Cardiac fibroblast (primary cell): ENCODE measurements at regions not wholly inside any gene's neighbourhood (a gene's known extent, or its start where the extent isn't known, plus 50 kb on each side); places are given as distances from the start of the nearest gene placed in this dataset.
A peak's percentile ranks its signal among the peaks of the same experiment; 100 is the strongest.
"Not testable (repeated sequence)": the region's sequence is repeated elsewhere in the genome, so short reads cannot be mapped to it uniquely, and the experiment has no call there.

Experiments used
- DNase-seq, 2 donors: peaks; one replicate each; pipeline versions ENCODE4 v3.0.0 to v3.0.0-alpha.2; 2010; ENCODE audit warnings: low read depth in 2 of 2
- H3K4me3 ChIP-seq, 2 donors: replicated peaks in 1 of 2; 1 replicate in 1 of 2; 2 replicates in 1 of 2; pipeline ENCODE4 v1.5.1; 2011; ENCODE audit warnings: low read depth in 2 of 2, low read length in 2 of 2, mild to moderate bottlenecking in 2 of 2, moderate library complexity in 1 of 2
- CTCF ChIP-seq: IDR thresholded peaks from one replicate; pipeline ENCODE4 v1.5.1; 2011; ENCODE audit warnings: low read depth, mild to moderate bottlenecking, low read length, inconsistent platforms

GRCh38 chr2:18959200-18959599 lies 369.8 kb upstream of the NT5C1B start:
- TF ChIP-seq CTCF: no peak
- DNase-seq: no peak
- no peak overlapping the region for H3K4me3 ChIP-seq

- DNase-seq: no peak
- no peak for TF ChIP-seq CTCF
- no peak overlapping the region for H3K4me3 ChIP-seq
These were observed 368.5 kb upstream of the NT5C1B start for GRCh38 chr2:18957909-18958308.

- no peak for TF ChIP-seq CTCF
- peak; percentile 75 to 89 for DNase-seq
- no peak overlapping the region for H3K4me3 ChIP-seq
These were observed 361.0 kb upstream of the NT5C1B start for GRCh38 chr2:18950361-18950851.

GRCh38 chr2:18949871-18950270 lies 360.5 kb upstream of the NT5C1B start:
- TF ChIP-seq CTCF: no peak
- no peak overlapping the region for H3K4me3 ChIP-seq
- DNase-seq: no peak

- no peak for DNase-seq
- no peak for TF ChIP-seq CTCF
These were observed 350.8 kb upstream of the NT5C1B start for GRCh38 chr2:18940184-18940583.

GRCh38 chr2:18939740-18940139 lies 350.4 kb upstream of the NT5C1B start:
- H3K4me3 ChIP-seq, DNase-seq: not testable (repeated sequence)

More at GRCh38 chr2:18940184-18940583, 350.8 kb upstream of the NT5C1B start:
- H3K4me3 ChIP-seq: no peak overlapping the region

GRCh38 chr2:18934886-18935285 lies 345.5 kb upstream of the NT5C1B start:
- no peak for TF ChIP-seq CTCF
- DNase-seq: peak in 1 of 2 donors; percentile 20
- no peak overlapping the region for H3K4me3 ChIP-seq
